HG03520 (cell line): ENCODE measurements at regions not wholly inside any gene's neighbourhood (a gene's known extent, or its start where the extent isn't known, plus 50 kb on each side); places are given as distances from the start of the nearest gene placed in this dataset.
"Not testable (repeated sequence)": the region's sequence is repeated elsewhere in the genome, so short reads cannot be mapped to it uniquely, and the experiment has no call there.

Experiments used
- ATAC-seq: cut with Tn5 transposase; IDR thresholded peaks from one replicate; pipeline ENCODE4 v1.9.1; 2021; ENCODE audit warnings: mild to moderate bottlenecking, moderate library complexity; ENCODE audit not compliant: unreplicated experiment

- no peak for ATAC-seq
Measured at GRCh38 chr5:32916648-32917047, 205.5 kb downstream of the NPR3 start.

- ATAC-seq, result no peak
Measured at GRCh38 chr5:32928761-32929160, 217.6 kb downstream of the NPR3 start.

GRCh38 chr5:32931438-32931837, 220.3 kb downstream of the NPR3 start:
- not testable (repeated sequence) for ATAC-seq

- ATAC-seq, result no peak
Measured at GRCh38 chr5:32932241-32932935, 221.3 kb downstream of the NPR3 start.

GRCh38 chr5:32933692-32934091, 222.6 kb downstream of the NPR3 start:
- no peak for ATAC-seq

GRCh38 chr5:32934529-32934928, 223.4 kb downstream of the NPR3 start:
- ATAC-seq, result no peak

- ATAC-seq, result no peak
Measured at GRCh38 chr5:32935283-32935682, 224.2 kb downstream of the NPR3 start.

- no peak for ATAC-seq
Measured at GRCh38 chr5:32936329-32936728, 225.2 kb downstream of the NPR3 start.

- peak; percentile 78 for ATAC-seq
Measured at GRCh38 chr5:32942225-32942989, 231.3 kb downstream of the NPR3 start.

- no peak for ATAC-seq
Measured at GRCh38 chr5:32949286-32949970, 238.3 kb downstream of the NPR3 start.

GRCh38 chr5:32951003-32951402, 239.9 kb downstream of the NPR3 start:
- no peak for ATAC-seq

GRCh38 chr5:32951878-32952277, 240.8 kb downstream of the NPR3 start:
- ATAC-seq, result no peak

GRCh38 chr5:32952421-32952820, 241.3 kb downstream of the NPR3 start:
- not testable (repeated sequence) for ATAC-seq

- ATAC-seq, result no peak
Measured at GRCh38 chr5:32953694-32954093, 242.6 kb downstream of the NPR3 start.

- ATAC-seq, result no peak
Measured at GRCh38 chr5:32955814-32956213, 244.7 kb downstream of the NPR3 start.

- ATAC-seq, result no peak
Measured at GRCh38 chr5:32960340-32961058, 249.4 kb downstream of the NPR3 start.

GRCh38 chr5:32961059-32961415, 249.9 kb downstream of the NPR3 start:
- no peak for ATAC-seq

GRCh38 chr5:32964261-32964660, 253.1 kb downstream of the NPR3 start:
- ATAC-seq, result no peak

GRCh38 chr5:32973646-32974045, 262.5 kb downstream of the NPR3 start:
- ATAC-seq, result no peak

- ATAC-seq, result no peak
Measured at GRCh38 chr5:32975656-32976375, 264.7 kb downstream of the NPR3 start.

- no peak for ATAC-seq
Measured at GRCh38 chr5:32981061-32981460, 269.9 kb downstream of the NPR3 start.
